ENCODE measurements at regions not wholly inside any gene's neighbourhood (a gene's known extent, or its start where the extent isn't known, plus 50 kb on each side); places are given as distances from the start of the nearest gene placed in this dataset.

GRCh38 chr3:18279226-18279737, 145.9 kb downstream of the SATB1 start:
- DNase-seq (ENCODE audit: low spot score): no peak
- in situ Hi-C loops (cut with MboI; ENCODE audit: low pct_unique_long_range_greater_than_20kb, low sequenced_read_pairs, unreplicated experiment): loop anchor here (25.0 kb wide), 1 partner anchor 392 kb away; no protein-coding TSS in a partner anchor
- no peak for TF ChIP-seq CTCF (IDR thresholded peaks at IDR 0.05; ENCODE audit: extremely low read depth, insufficient read depth, missing control alignments)

GRCh38 chr3:18264853-18265252, 160.3 kb downstream of the SATB1 start:
- no peak for TF ChIP-seq CTCF (IDR thresholded peaks at IDR 0.05; ENCODE audit: extremely low read depth, insufficient read depth, missing control alignments)
- in situ Hi-C loops (cut with MboI; ENCODE audit: low pct_unique_long_range_greater_than_20kb, low sequenced_read_pairs, unreplicated experiment): no loop called here
- DNase-seq (ENCODE audit: low spot score): no peak

- no peak for TF ChIP-seq CTCF (IDR thresholded peaks at IDR 0.05; ENCODE audit: extremely low read depth, insufficient read depth, missing control alignments)
- in situ Hi-C loops (cut with MboI; ENCODE audit: low pct_unique_long_range_greater_than_20kb, low sequenced_read_pairs, unreplicated experiment): no loop called here
- no peak for DNase-seq (ENCODE audit: low spot score)
Observed at GRCh38 chr3:18264361-18264760, 160.8 kb downstream of the SATB1 start.

GRCh38 chr3:18258492-18258891, 166.6 kb downstream of the SATB1 start:
- in situ Hi-C loops (cut with MboI; ENCODE audit: low pct_unique_long_range_greater_than_20kb, low sequenced_read_pairs, unreplicated experiment): no loop called here
- no peak for TF ChIP-seq CTCF (IDR thresholded peaks at IDR 0.05; ENCODE audit: extremely low read depth, insufficient read depth, missing control alignments)
- DNase-seq (ENCODE audit: low spot score): peak; percentile 7

GRCh38 chr3:18252578-18252977, 172.6 kb downstream of the SATB1 start:
- TF ChIP-seq CTCF (IDR thresholded peaks at IDR 0.05; ENCODE audit: extremely low read depth, insufficient read depth, missing control alignments): no peak
- no peak for DNase-seq (ENCODE audit: low spot score)
- in situ Hi-C loops (cut with MboI; ENCODE audit: low pct_unique_long_range_greater_than_20kb, low sequenced_read_pairs, unreplicated experiment): no loop called here

- DNase-seq (ENCODE audit: low spot score): no peak
- in situ Hi-C loops (cut with MboI; ENCODE audit: low pct_unique_long_range_greater_than_20kb, low sequenced_read_pairs, unreplicated experiment): no loop called here
- TF ChIP-seq CTCF (IDR thresholded peaks at IDR 0.05; ENCODE audit: extremely low read depth, insufficient read depth, missing control alignments): no peak
Observed at GRCh38 chr3:18250991-18251390, 174.1 kb downstream of the SATB1 start.

- in situ Hi-C loops (cut with MboI; ENCODE audit: low pct_unique_long_range_greater_than_20kb, low sequenced_read_pairs, unreplicated experiment): no loop called here
- DNase-seq (ENCODE audit: low spot score): no peak
- no peak for TF ChIP-seq CTCF (IDR thresholded peaks at IDR 0.05; ENCODE audit: extremely low read depth, insufficient read depth, missing control alignments)
Observed at GRCh38 chr3:18249126-18249525, 176.0 kb downstream of the SATB1 start.

Measured in GM13977 (cell line).